ENCODE measurements at regions not wholly inside any gene's neighbourhood (a gene's known extent, or its start where the extent isn't known, plus 50 kb on each side); places are given as distances from the start of the nearest gene placed in this dataset.

GRCh38 chr15:88331291-88331690 lies 74.8 kb upstream of the NTRK3 start:
- peak; percentile 78 for FAIRE-seq
- 0 out of 2 replicates have a peak, but pooled peaks have one; percentile 23 for TF ChIP-seq EGR1 (IDR thresholded peaks at IDR 0.05; ENCODE audit: borderline replicate concordance, low read depth, low read length)
- TF ChIP-seq RBBP5 (IDR thresholded peaks at IDR 0.05; ENCODE audit: borderline replicate concordance, low read depth, low read length): no peak
- no peak for TF ChIP-seq CBX8 (IDR thresholded peaks at IDR 0.05; ENCODE audit: borderline replicate concordance, low read depth, low read length)
- peak in 1 of 2 experiments; percentile 15; a peak in 1 of 4 replicates for TF ChIP-seq HDAC2 (IDR thresholded peaks at IDR 0.05; ENCODE audit: borderline replicate concordance in 1 of 2, low read depth in 2 of 2, low read length in 2 of 2)
- TF ChIP-seq RNF2 (IDR thresholded peaks at IDR 0.05; ENCODE audit: borderline replicate concordance, low read depth, low read length, missing control alignments, poor library complexity, severe bottlenecking): no peak
- TF ChIP-seq TEAD4 (IDR thresholded peaks at IDR 0.05; ENCODE audit: low read depth, low read length): no peak
- TF ChIP-seq MAFK (IDR thresholded peaks at IDR 0.05; ENCODE audit: low read depth, low read length): peak; percentile 88
- no peak for TF ChIP-seq ATF3 (IDR thresholded peaks at IDR 0.05; ENCODE audit: insufficient read depth, low read depth, low read length)
- TF ChIP-seq SRF (IDR thresholded peaks at IDR 0.05; ENCODE audit: low read depth, low read length): no peak
- TF ChIP-seq BCL11A (IDR thresholded peaks at IDR 0.05; ENCODE audit: low read depth in 2 of 2, low read length in 2 of 2): no peak
- peak; percentile 91 to 92 for TF ChIP-seq RAD21 (IDR thresholded peaks at IDR 0.05 in 1 of 2, conservative IDR thresholded peaks at IDR 0.05 in 1 of 2; ENCODE audit: low read depth in 2 of 2, low read length in 2 of 2)

More at GRCh38 chr15:88331291-88331690, 74.8 kb upstream of the NTRK3 start:
- Histone ChIP-seq H3K23ac (ENCODE audit: insufficient read length) (no peak overlapping the region), H2BK12ac (ENCODE audit: low read depth, low read length) (no peak overlapping the region), H3K4me1 (replicated peaks in 1 of 4; ENCODE audit: control insufficient read depth in 3 of 4, insufficient read depth in 4 of 4, low read length in 3 of 4) (no peaks in the 10 kb centered on the region), H4K20me1 (replicated peaks in 1 of 2; ENCODE audit: control insufficient read depth in 1 of 2, insufficient read depth in 2 of 2, low read length in 2 of 2) (no peaks in the 10 kb centered on the region), H3K27ac (ENCODE audit: low read depth, low read length) (no peak overlapping the region), H3K9me3 (ENCODE audit: insufficient read depth in 2 of 2, low read depth in 1 of 2, low read length in 1 of 2) (no peaks in the 10 kb centered on the region), H2BK5ac (ENCODE audit: low read depth, low read length) (no peak overlapping the region), H2AK5ac (ENCODE audit: low read depth, low read length) (no peak overlapping the region), H3K23me2 (ENCODE audit: low read depth, low read length) (no peaks in the 10 kb centered on the region; the same call in 1 of the 2 replicates), H3K79me1 (ENCODE audit: low read depth, low read length) (no peaks in the 10 kb centered on the region), H2BK120ac (replicated peaks; ENCODE audit: low read depth, low read length) (no peak overlapping the region), H3K14ac (ENCODE audit: insufficient read length) (no peak overlapping the region), H4K5ac (ENCODE audit: insufficient read length, low read depth, low read length) (no peak overlapping the region), H3K9ac (replicated peaks in 1 of 4; ENCODE audit: extremely low read depth in 1 of 4, low read depth in 3 of 4, low read length in 3 of 4) (no peak overlapping the region), H3K4ac (replicated peaks; ENCODE audit: insufficient read length, low read depth, low read length) (no peak overlapping the region), H3K4me2 (ENCODE audit: insufficient read depth in 1 of 2, low read depth in 2 of 2, low read length in 2 of 2) (no peak overlapping the region), H3K56ac (replicated peaks; ENCODE audit: insufficient read length, low read depth, low read length) (no peak overlapping the region), H3K18ac (ENCODE audit: extremely low read depth, low read length) (no peak overlapping the region), H3K36me3 (ENCODE audit: control insufficient read depth in 2 of 4, insufficient read depth in 4 of 4, low read length in 3 of 4) (no peaks in the 10 kb centered on the region), H4K91ac (replicated peaks; ENCODE audit: insufficient read length, low read length) (no peak overlapping the region), H3K4me3 (ENCODE audit: extremely low read depth in 1 of 4, insufficient read depth in 2 of 4, low read depth in 3 of 4, low read length in 4 of 4) (no peak overlapping the region), H3K27me3 (replicated peaks in 1 of 4; ENCODE audit: control insufficient read depth in 3 of 4, extremely low read depth in 1 of 4, insufficient read depth in 3 of 4, low read length in 3 of 4) (no peaks in the 10 kb centered on the region), H4K8ac (ENCODE audit: extremely low read depth, insufficient read depth, low read length) (no peak overlapping the region), H3K79me2 (ENCODE audit: control insufficient read depth in 1 of 2, insufficient read depth in 2 of 2, low read length in 2 of 2) (no peaks in the 10 kb centered on the region), H2BK20ac (ENCODE audit: low read length) (no peak overlapping the region), H2AFZ (ENCODE audit: low read length) (peak overlapping the region; percentile 85), H2BK15ac (ENCODE audit: low read length) (no peak overlapping the region)
- POLR2A ChIA-PET (ENCODE audit: partially characterized antibody): interaction anchor here (0.9 kb wide), 1 partner anchor 74 kb away, joined by 5 read pairs; no protein-coding TSS in a partner anchor
- CTCF ChIA-PET (ENCODE audit: partially characterized antibody): interaction anchor here (0.7 to 5.1 kb wide), 29 partner anchors 7 to 165 kb away, joined by 3 to 32 read pairs (median 8); no protein-coding TSS in a partner anchor
- DNase-seq (ENCODE audit: low read depth in 1 of 2, low spot score in 2 of 2): peak; percentile 77 to 96
- WGBS, 2 experiments (ENCODE audit: extremely low coverage in 1 of 2, insufficient coverage in 1 of 2, insufficient read length in 1 of 2, insufficient replicate concordance in 2 of 2, low coverage in 1 of 2, low lambda C conversion rate in 2 of 2, missing lambda C conversion rate in 1 of 2): 5% methylated on average over 8 of the region's 8 CpGs; no CpG with 5 or more reads in 1 of the 2 experiments
